GM12878 (cell line): ENCODE measurements at regions not wholly inside any gene's neighbourhood (a gene's known extent, or its start where the extent isn't known, plus 50 kb on each side); places are given as distances from the start of the nearest gene placed in this dataset.

Experiments used
- ATAC-seq: fragments of 200-7000 bp; cut with Tn5 transposase; 3 replicates; pipeline ENCODE4 v1.9.1; 2020; ENCODE audit warnings: mild to moderate bottlenecking, moderate library complexity
- BruUV-seq: library from RNA; stranded (reverse); fragments of 400-500 nt; replicated peaks from 2 replicates; lab custom pipeline; 2021; lab: Mats Ljungman, UMichigan
- CTCF ChIA-PET: fragments of 300-600 bp; sonication (Branson Sonifier 250); formaldehyde crosslinking; extraction: SDS; loops from one replicate; lab custom pipeline; 2021; ENCODE audit warnings: inconsistent platforms; lab: Yijun Ruan, JAX
- POLR2A ChIA-PET: fragments of 350-600 bp; formaldehyde crosslinking; extraction: SDS; loops from one replicate; lab custom pipeline; 2021; ENCODE audit warnings: inconsistent platforms; lab: Charles Lee
- RAD21 ChIA-PET: fragments of 300-600 bp; sonication (Branson Sonifier 250); formaldehyde crosslinking; loops from one replicate; lab custom pipeline; 2023; ENCODE audit warnings: antibody characterized with exemption; ENCODE audit not compliant: unreplicated experiment; lab: Charles Lee
- SMC1A ChIA-PET: fragments of 300-600 bp; sonication (Branson Sonifier 250); formaldehyde crosslinking; loops from one replicate; lab custom pipeline; 2023; ENCODE audit not compliant: unreplicated experiment, uncharacterized antibody; lab: Charles Lee
- DNase-seq: peaks from one replicate; pipeline ENCODE4 v3.0.0-alpha.2; 2011; ENCODE audit warnings: low read depth, low spot score
- FAIRE-seq: peaks from 3 replicates; lab custom pipeline; 2011; peaks lifted over from hg19 to GRCh38; lab: Jason Lieb, UNC
- H2AFZ ChIP-seq: 2 replicates; pipeline ENCODE4 v1.6.0; 2011; ENCODE audit warnings: low read depth, low read length, control low read depth; ENCODE audit not compliant: control insufficient read depth
- H3K27ac ChIP-seq: 2 replicates; pipeline ENCODE4 v1.5.1; 2011; ENCODE audit warnings: control low read depth; ENCODE audit not compliant: control insufficient read depth, insufficient read depth
- H3K27me3 ChIP-seq, 2 experiments: replicated peaks in 1 of 2; 2 replicates each; pipeline versions ENCODE4 v1.6.0 to v1.6.1; 2011; ENCODE audit warnings: low read length in 1 of 2; ENCODE audit not compliant: control insufficient read depth in 2 of 2, insufficient read depth in 2 of 2
- H3K36me3 ChIP-seq, 2 experiments: 2 replicates each; pipeline ENCODE4 v1.5.1; 2011; ENCODE audit warnings: low read length in 1 of 2; ENCODE audit not compliant: control insufficient read depth in 2 of 2, insufficient read depth in 2 of 2
- H3K4me1 ChIP-seq: 2 replicates; pipeline ENCODE4 v1.6.1; 2011; ENCODE audit warnings: mild to moderate bottlenecking, low read length, moderate library complexity, mixed read lengths; ENCODE audit not compliant: control insufficient read depth, insufficient read depth
- H3K4me2 ChIP-seq: 2 replicates; pipeline ENCODE4 v1.6.0; 2011; ENCODE audit warnings: control low read depth; ENCODE audit not compliant: control insufficient read depth, insufficient read depth
- H3K4me3 ChIP-seq: fragments of 200-600 bp; sonication (generic); 2 replicates; pipeline ENCODE4 v1.5.1; 2016
- H3K79me2 ChIP-seq: 2 replicates; pipeline ENCODE4 v1.6.0; 2011; ENCODE audit warnings: low read length; ENCODE audit not compliant: control insufficient read depth, insufficient read depth
- H3K9ac ChIP-seq: 2 replicates; pipeline ENCODE4 v1.8.0; 2011; ENCODE audit warnings: low read length, control low read depth, mixed read lengths; ENCODE audit not compliant: control insufficient read depth, insufficient read depth
- H3K9me3 ChIP-seq: replicated peaks from 3 replicates; pipeline ENCODE4 v1.5.1; 2011; ENCODE audit warnings: mild to moderate bottlenecking, low read length; ENCODE audit not compliant: control insufficient read depth, insufficient read depth
- H4K20me1 ChIP-seq: 2 replicates; pipeline ENCODE4 v1.6.0; 2011; ENCODE audit not compliant: control insufficient read depth, insufficient read depth
- BMI1 ChIP-seq: fragments of 450-650 bp; IDR thresholded peaks from 2 replicates; pipeline ENCODE4 v1.6.1; 2016; ENCODE audit warnings: mild to moderate bottlenecking, moderate library complexity, borderline replicate concordance
- CBX5 ChIP-seq: sonication (generic); IDR thresholded peaks from 2 replicates; pipeline ENCODE4 v1.6.1; 2016; ENCODE audit warnings: low read depth, moderate library complexity, mild to moderate bottlenecking, inconsistent platforms
- ETV6 ChIP-seq, 2 experiments: fragments of 450-650 bp in 1 of 2; IDR thresholded peaks in 1 of 2; conservative IDR thresholded peaks in 1 of 2; 2 replicates each; pipeline ENCODE4 v1.6.1; 2014; ENCODE audit warnings: antibody characterized with exemption in 1 of 2, borderline replicate concordance in 1 of 2, low read depth in 1 of 2, mild to moderate bottlenecking in 1 of 2, moderate library complexity in 1 of 2
- JUND ChIP-seq: IDR thresholded peaks from 2 replicates; pipeline ENCODE4 v1.6.1; 2012; ENCODE audit warnings: low read depth, mild to moderate bottlenecking, low read length, improper control_type of control experiment, moderate library complexity
- RB1 ChIP-seq: fragments of 450-650 bp; formaldehyde crosslinking; IDR thresholded peaks from 2 replicates; pipeline ENCODE4 v1.6.1; 2017; ENCODE audit warnings: mild to moderate bottlenecking, borderline replicate concordance
- SRF ChIP-seq, 2 experiments: IDR thresholded peaks; 2 replicates each; pipeline ENCODE4 v1.6.1; 2011; ENCODE audit warnings: low read depth in 2 of 2, low read length in 2 of 2, mild to moderate bottlenecking in 1 of 2, moderate library complexity in 1 of 2
- STAT1 ChIP-seq: fragments of 450-650 bp; conservative IDR thresholded peaks from 2 replicates; pipeline ENCODE4 v1.6.1; 2014; ENCODE audit warnings: antibody characterized with exemption, mild to moderate bottlenecking
- STAT3 ChIP-seq: IDR thresholded peaks from 2 replicates; pipeline ENCODE4 v1.6.1; 2011; ENCODE audit warnings: low read depth, low read length, improper control_type of control experiment
- TAF1 ChIP-seq: IDR thresholded peaks from 2 replicates; pipeline ENCODE4 v1.6.1; 2011; ENCODE audit warnings: mild to moderate bottlenecking, low read depth, low read length, borderline replicate concordance
- WRNIP1 ChIP-seq: IDR thresholded peaks from 2 replicates; pipeline ENCODE4 v1.6.1; 2011; ENCODE audit warnings: low read depth, low read length, improper control_type of control experiment, borderline replicate concordance
- ZNF217 ChIP-seq: fragments of 450-650 bp; IDR thresholded peaks from 2 replicates; pipeline ENCODE4 v1.6.1; 2017; ENCODE audit warnings: antibody characterized with exemption, mild to moderate bottlenecking
- ZSCAN29 ChIP-seq: fragments of 450-650 bp; IDR thresholded peaks from 2 replicates; pipeline ENCODE4 v1.6.1; 2017; ENCODE audit warnings: mild to moderate bottlenecking, moderate library complexity
- WGBS: methylation state at CpG from one replicate; pipeline ENCODE4 v1.1.6; 2016; ENCODE audit warnings: low lambda C conversion rate; ENCODE audit not compliant: insufficient replicate concordance, insufficient coverage; ENCODE audit errors: missing lambda C conversion rate; 5-methylcytosine and 5-hydroxymethylcytosine counted together
- in situ Hi-C: fragments of 300-500 bp; cut with MboI; formaldehyde crosslinking; loops from 9 replicates; pipeline ENCODE4 v1.14.3; 2018; ENCODE audit warnings: mixed read lengths
- intact Hi-C: fragments of 100-400 bp; cut with micrococcal nuclease; formaldehyde crosslinking; loops from one replicate; pipeline ENCODE4 v1.14.2; 2022; ENCODE audit not compliant: unreplicated experiment
- TF ChIP-seq, protein P1 (sequence below): IDR thresholded peaks from 2 replicates; pipeline ENCODE4 v1.6.1; 2012; ENCODE audit warnings: low read depth, low read length, improper control_type of control experiment
- TF ChIP-seq, protein P2 (sequence below): fragments of 450-650 bp; IDR thresholded peaks from 2 replicates; pipeline ENCODE4 v1.6.1; 2017; ENCODE audit warnings: mild to moderate bottlenecking, moderate library complexity

DNA sequence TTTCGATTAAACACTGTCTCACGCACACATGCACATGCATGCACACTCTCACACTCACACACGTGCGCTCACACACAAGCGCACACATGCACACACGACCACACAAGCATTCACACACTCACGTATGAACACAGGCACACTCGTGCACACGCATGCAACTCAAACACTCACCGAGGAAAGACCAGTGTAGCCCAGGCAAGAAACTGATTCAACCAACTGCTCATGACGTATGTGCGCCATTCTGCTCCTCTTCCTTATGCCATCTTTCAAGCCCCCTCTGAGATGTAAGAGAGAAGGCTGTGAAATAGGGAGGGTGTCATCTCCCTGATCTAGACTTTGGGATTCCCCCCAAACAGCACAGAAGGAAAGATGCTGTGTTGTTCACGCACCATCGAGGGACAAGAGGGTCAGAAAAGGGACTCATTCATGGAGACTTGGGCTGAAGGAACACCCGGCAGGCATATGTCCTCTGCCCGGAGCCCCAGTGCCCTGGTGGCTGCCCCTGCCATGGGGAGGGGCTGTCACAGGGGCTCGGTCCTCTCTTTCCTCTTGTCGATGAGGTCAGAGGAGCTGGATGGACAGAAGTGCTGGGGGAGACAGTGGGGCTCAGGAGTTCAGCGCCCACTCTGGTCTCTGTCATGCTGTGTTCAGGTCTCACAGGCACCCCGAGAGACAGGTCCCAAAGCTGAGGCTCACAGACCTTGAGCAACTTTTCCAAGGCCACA is 130.1 kb upstream of the SHH start:
- no peak for FAIRE-seq

DNA sequence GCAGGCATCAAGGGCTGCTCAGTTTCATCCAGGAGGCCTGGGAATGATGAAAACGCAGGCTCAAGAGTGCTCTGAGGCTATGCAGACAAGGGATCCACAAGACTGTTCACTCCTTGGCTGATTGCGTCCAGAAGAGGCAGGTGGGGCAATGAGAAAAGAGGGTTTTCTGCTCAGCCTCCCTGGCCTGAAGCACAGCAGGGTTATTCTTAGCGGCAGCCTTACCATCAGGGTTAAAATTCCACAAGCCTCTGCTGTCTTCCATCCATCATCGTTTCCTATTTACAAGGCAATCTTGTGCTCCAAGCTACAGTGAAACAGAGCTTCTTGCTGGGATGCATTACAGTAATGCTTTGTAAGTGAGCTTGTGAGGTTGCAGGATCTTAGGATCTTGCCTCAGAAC is 129.4 kb upstream of the SHH start:
- no peak overlapping the region for H3K4me2 ChIP-seq
- ChIA-PET CTCF (no interaction called here), POLR2A (no interaction called here), RAD21 (no interaction called here), SMC1A (no interaction called here)
- H4K20me1 ChIP-seq = no peaks in the 10 kb centered on the region
- H2AFZ ChIP-seq = no peak overlapping the region
- H3K27me3 ChIP-seq = peaks cover 0 to 2% of the 10 kb centered on the region in 2 experiments; a peak in 2 of 4 replicates
- H3K4me1 ChIP-seq = no peaks in the 10 kb centered on the region
- H3K9ac ChIP-seq = no peak overlapping the region
- no peaks in the 10 kb centered on the region for H3K79me2 ChIP-seq
- FAIRE-seq = no peak
- ATAC-seq = no peak
- H3K27ac ChIP-seq = no peak overlapping the region
- no peaks in the 10 kb centered on the region for H3K36me3 ChIP-seq
- no peak for DNase-seq
- in situ Hi-C loops (no loop called here), intact Hi-C loops (no loop called here)
- BruUV-seq = no TSS peak
- no peak overlapping the region for H3K4me3 ChIP-seq
- 4% methylated on average over 4 of the region's 4 CpGs for WGBS
- no peaks in the 10 kb centered on the region for H3K9me3 ChIP-seq
- no peak for TF ChIP-seq JUND
- TF ChIP-seq ZNF217 = no peak
- no peak for TF ChIP-seq CBX5
- TF ChIP-seq RB1 = no peak
- no peak for TF ChIP-seq TAF1
- TF ChIP-seq SRF (IDR thresholded peaks at IDR 0.05; ENCODE audit: low read depth in 2 of 2, low read length in 2 of 2) = no peak
- no peak for TF ChIP-seq ZSCAN29
- no peak for TF ChIP-seq STAT3
- no peak for TF ChIP-seq STAT1
- TF ChIP-seq, protein P1, sequence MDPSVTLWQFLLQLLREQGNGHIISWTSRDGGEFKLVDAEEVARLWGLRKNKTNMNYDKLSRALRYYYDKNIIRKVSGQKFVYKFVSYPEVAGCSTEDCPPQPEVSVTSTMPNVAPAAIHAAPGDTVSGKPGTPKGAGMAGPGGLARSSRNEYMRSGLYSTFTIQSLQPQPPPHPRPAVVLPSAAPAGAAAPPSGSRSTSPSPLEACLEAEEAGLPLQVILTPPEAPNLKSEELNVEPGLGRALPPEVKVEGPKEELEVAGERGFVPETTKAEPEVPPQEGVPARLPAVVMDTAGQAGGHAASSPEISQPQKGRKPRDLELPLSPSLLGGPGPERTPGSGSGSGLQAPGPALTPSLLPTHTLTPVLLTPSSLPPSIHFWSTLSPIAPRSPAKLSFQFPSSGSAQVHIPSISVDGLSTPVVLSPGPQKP = no peak
- TF ChIP-seq, protein P2, sequence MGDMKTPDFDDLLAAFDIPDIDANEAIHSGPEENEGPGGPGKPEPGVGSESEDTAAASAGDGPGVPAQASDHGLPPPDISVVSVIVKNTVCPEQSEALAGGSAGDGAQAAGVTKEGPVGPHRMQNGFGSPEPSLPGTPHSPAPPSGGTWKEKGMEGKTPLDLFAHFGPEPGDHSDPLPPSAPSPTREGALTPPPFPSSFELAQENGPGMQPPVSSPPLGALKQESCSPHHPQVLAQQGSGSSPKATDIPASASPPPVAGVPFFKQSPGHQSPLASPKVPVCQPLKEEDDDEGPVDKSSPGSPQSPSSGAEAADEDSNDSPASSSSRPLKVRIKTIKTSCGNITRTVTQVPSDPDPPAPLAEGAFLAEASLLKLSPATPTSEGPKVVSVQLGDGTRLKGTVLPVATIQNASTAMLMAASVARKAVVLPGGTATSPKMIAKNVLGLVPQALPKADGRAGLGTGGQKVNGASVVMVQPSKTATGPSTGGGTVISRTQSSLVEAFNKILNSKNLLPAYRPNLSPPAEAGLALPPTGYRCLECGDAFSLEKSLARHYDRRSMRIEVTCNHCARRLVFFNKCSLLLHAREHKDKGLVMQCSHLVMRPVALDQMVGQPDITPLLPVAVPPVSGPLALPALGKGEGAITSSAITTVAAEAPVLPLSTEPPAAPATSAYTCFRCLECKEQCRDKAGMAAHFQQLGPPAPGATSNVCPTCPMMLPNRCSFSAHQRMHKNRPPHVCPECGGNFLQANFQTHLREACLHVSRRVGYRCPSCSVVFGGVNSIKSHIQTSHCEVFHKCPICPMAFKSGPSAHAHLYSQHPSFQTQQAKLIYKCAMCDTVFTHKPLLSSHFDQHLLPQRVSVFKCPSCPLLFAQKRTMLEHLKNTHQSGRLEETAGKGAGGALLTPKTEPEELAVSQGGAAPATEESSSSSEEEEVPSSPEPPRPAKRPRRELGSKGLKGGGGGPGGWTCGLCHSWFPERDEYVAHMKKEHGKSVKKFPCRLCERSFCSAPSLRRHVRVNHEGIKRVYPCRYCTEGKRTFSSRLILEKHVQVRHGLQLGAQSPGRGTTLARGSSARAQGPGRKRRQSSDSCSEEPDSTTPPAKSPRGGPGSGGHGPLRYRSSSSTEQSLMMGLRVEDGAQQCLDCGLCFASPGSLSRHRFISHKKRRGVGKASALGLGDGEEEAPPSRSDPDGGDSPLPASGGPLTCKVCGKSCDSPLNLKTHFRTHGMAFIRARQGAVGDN = no peak
- TF ChIP-seq BMI1 = no peak
- no peak for TF ChIP-seq WRNIP1

More for the DNA sequence above, 130.1 kb upstream of the SHH start:
- H3K9me3 ChIP-seq = no peaks in the 10 kb centered on the region
- ChIA-PET RAD21 (no interaction called here), CTCF (no interaction called here), POLR2A (no interaction called here), SMC1A (no interaction called here)
- DNase-seq (no peak), ATAC-seq (no peak)
- intact Hi-C loops = no loop called here
- peaks cover 0 to 2% of the 10 kb centered on the region in 2 experiments; a peak in 2 of 4 replicates for H3K27me3 ChIP-seq
- TF ChIP-seq ETV6 (conservative IDR thresholded peaks at IDR 0.05 in 1 of 2, IDR thresholded peaks at IDR 0.05 in 1 of 2; ENCODE audit: borderline replicate concordance in 1 of 2, low read depth in 1 of 2) = no peak
- no TSS peak for BruUV-seq
- in situ Hi-C loops = no loop called here
- no peaks in the 10 kb centered on the region for H4K20me1 ChIP-seq
- no peak overlapping the region for H2AFZ ChIP-seq
- no peaks in the 10 kb centered on the region for H3K4me1 ChIP-seq
- no peak overlapping the region for H3K4me2 ChIP-seq
- H3K27ac ChIP-seq = no peak overlapping the region
- no peak overlapping the region for H3K4me3 ChIP-seq
- H3K9ac ChIP-seq = no peak overlapping the region
- no peaks in the 10 kb centered on the region for H3K79me2 ChIP-seq
- WGBS = 50% methylated on average over 20 of the region's 20 CpGs
- H3K36me3 ChIP-seq = no peaks in the 10 kb centered on the region
